ENCODE measurements at regions not wholly inside any gene's neighbourhood (a gene's known extent, or its start where the extent isn't known, plus 50 kb on each side); places are given as distances from the start of the nearest gene placed in this dataset.

DNA sequence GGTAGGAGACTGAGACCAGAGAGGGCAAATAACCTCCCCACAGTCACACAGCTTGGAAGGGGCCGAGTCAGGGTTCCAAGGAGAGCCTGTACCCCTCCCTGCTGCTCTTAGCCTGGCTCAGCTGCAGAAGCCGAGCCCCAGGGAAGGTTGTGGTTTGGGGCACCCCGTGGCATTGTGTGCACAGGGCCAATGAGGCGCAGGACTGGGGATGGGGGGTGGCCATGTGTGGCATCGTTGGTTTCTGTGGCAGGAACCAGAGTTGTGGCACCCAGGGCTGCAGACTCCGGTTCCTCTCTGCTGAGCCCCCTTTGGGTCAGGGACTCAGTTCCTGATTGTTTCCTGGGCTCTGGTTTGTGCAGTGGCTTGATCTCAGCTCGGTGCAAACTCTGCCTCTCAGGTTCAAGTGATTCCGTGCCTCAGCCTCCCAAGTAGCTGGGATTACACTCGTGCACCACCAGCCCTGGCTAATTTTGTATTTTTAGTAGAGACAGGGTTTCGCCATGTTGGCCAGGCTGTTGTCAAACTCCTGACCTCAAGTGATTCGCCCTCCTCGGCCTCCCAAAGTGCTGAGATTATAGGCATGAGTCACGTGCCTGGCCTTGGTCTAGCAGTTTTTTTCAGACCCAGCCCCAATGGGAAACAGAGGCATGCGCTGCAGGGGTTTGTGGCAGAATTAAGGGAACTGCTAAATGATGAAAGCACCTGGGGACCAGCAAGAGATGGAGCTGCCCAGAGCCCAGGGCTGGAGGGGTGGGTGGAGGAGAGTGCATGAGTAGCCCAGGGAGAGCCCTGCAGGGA, 221.0 kb upstream of the SULF2 start:
- TF ChIP-seq TEAD4 (IDR thresholded peaks at IDR 0.05) (no peak), YY1 (IDR thresholded peaks at IDR 0.05; ENCODE audit: low read depth) (no peak), CREB1 (IDR thresholded peaks at IDR 0.05; ENCODE audit: low read depth) (no peak), ZBTB7A (IDR thresholded peaks at IDR 0.05; ENCODE audit: low read depth) (no peak), CEBPB (IDR thresholded peaks at IDR 0.05) (no peak), EP300 (IDR thresholded peaks at IDR 0.05; ENCODE audit: borderline replicate concordance) (no peak)
- TF ChIP-seq, protein P1, sequence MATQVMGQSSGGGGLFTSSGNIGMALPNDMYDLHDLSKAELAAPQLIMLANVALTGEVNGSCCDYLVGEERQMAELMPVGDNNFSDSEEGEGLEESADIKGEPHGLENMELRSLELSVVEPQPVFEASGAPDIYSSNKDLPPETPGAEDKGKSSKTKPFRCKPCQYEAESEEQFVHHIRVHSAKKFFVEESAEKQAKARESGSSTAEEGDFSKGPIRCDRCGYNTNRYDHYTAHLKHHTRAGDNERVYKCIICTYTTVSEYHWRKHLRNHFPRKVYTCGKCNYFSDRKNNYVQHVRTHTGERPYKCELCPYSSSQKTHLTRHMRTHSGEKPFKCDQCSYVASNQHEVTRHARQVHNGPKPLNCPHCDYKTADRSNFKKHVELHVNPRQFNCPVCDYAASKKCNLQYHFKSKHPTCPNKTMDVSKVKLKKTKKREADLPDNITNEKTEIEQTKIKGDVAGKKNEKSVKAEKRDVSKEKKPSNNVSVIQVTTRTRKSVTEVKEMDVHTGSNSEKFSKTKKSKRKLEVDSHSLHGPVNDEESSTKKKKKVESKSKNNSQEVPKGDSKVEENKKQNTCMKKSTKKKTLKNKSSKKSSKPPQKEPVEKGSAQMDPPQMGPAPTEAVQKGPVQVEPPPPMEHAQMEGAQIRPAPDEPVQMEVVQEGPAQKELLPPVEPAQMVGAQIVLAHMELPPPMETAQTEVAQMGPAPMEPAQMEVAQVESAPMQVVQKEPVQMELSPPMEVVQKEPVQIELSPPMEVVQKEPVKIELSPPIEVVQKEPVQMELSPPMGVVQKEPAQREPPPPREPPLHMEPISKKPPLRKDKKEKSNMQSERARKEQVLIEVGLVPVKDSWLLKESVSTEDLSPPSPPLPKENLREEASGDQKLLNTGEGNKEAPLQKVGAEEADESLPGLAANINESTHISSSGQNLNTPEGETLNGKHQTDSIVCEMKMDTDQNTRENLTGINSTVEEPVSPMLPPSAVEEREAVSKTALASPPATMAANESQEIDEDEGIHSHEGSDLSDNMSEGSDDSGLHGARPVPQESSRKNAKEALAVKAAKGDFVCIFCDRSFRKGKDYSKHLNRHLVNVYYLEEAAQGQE (IDR thresholded peaks at IDR 0.05; ENCODE audit: low read depth), result no peak
- TF ChIP-seq, protein P2, sequence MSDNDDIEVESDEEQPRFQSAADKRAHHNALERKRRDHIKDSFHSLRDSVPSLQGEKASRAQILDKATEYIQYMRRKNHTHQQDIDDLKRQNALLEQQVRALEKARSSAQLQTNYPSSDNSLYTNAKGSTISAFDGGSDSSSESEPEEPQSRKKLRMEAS (IDR thresholded peaks at IDR 0.05), result no peak

DNA sequence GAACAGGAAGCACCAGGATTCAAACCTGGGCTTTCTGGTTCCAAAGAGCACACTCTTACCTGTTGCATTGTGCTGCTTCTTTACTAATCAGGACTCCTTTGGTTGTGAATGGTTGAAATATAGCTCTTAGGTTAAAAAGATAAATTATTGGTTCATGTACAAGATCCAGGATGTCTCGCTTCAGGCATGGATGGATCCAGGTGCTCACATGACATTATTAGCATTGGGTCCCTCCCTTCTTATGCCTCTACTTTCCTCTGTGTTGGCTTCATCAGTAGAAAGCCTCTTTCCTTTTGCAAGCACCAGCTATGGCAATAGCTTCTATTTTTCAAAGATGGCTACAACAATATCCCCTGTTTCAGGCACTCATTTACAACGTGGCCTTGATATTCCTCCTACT, 217.7 kb upstream of the SULF2 start:
- TF ChIP-seq EP300 (IDR thresholded peaks at IDR 0.05; ENCODE audit: borderline replicate concordance) (no peak), CEBPB (IDR thresholded peaks at IDR 0.05) (no peak), ZBTB7A (IDR thresholded peaks at IDR 0.05; ENCODE audit: low read depth) (no peak), FOXM1 (IDR thresholded peaks at IDR 0.05; ENCODE audit: borderline replicate concordance, low read depth) (no peak), EGR1 (IDR thresholded peaks at IDR 0.05) (no peak), NFIC (IDR thresholded peaks at IDR 0.05) (no peak)
- TF ChIP-seq, protein P2 (IDR thresholded peaks at IDR 0.05), result no peak

DNA sequence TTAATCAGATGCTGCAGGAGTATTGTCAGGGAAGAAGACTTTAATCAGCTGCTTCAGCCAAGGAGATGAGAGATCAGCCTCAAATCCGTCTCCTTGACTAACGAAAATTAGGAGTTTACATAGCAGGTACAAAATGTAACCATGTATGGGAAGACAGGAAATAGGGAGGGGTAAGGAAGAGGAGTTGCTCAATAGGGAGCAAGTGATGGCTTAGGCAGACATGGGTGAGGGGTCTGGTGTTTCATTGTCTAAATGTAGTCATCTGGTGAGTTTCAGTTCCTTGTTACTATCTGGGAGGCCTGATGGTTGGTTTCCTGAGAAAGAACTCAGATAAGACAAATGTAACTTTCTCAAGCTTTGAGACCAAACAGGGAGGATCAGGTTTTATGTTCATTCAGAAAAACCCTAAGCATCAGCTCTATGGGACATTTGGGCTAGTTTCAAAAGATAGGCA, 217.3 kb upstream of the SULF2 start:
- TF ChIP-seq YY1 (IDR thresholded peaks at IDR 0.05; ENCODE audit: low read depth) (no peak), FOXM1 (IDR thresholded peaks at IDR 0.05; ENCODE audit: borderline replicate concordance, low read depth) (no peak), TCF12 (IDR thresholded peaks at IDR 0.05; ENCODE audit: low read depth) (no peak), TAF1 (IDR thresholded peaks at IDR 0.05; ENCODE audit: low read depth) (no peak), EP300 (IDR thresholded peaks at IDR 0.05; ENCODE audit: borderline replicate concordance) (no peak), EGR1 (IDR thresholded peaks at IDR 0.05) (no peak), CREB1 (IDR thresholded peaks at IDR 0.05; ENCODE audit: low read depth) (no peak), TEAD4 (IDR thresholded peaks at IDR 0.05) (no peak), NFIC (IDR thresholded peaks at IDR 0.05) (no peak)
- TF ChIP-seq, protein P3, sequence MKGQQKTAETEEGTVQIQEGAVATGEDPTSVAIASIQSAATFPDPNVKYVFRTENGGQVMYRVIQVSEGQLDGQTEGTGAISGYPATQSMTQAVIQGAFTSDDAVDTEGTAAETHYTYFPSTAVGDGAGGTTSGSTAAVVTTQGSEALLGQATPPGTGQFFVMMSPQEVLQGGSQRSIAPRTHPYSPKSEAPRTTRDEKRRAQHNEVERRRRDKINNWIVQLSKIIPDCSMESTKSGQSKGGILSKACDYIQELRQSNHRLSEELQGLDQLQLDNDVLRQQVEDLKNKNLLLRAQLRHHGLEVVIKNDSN (IDR thresholded peaks at IDR 0.05), result no peak
- TF ChIP-seq, protein P2 (IDR thresholded peaks at IDR 0.05), result no peak

DNA sequence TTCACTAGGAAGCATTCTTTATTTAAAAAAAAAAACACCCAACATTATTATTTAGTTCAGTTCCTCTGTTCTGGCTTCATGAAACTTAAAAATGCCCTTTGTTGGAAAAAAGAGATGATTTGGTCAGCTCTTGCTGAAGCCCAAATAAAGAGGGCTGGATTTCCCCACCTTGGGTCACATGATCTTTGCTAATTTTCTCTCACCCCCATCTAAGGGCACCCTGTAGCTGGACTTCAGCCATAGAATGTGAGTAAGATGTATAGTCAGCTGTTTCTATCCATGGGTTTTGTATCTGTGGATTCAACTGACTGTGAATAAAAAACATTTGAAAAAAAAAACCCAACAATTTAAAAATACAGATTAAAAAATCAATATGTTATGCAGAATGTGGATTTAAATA, 213.9 kb upstream of the SULF2 start:
- TF ChIP-seq, protein P2 (IDR thresholded peaks at IDR 0.05), result no peak
- TF ChIP-seq RAD21 (IDR thresholded peaks at IDR 0.05; ENCODE audit: low read depth), result no peak
- TF ChIP-seq TEAD4 (IDR thresholded peaks at IDR 0.05), result no peak
- no peak for TF ChIP-seq EGR1 (IDR thresholded peaks at IDR 0.05)
- no peak for TF ChIP-seq CREB1 (IDR thresholded peaks at IDR 0.05; ENCODE audit: low read depth)
- TF ChIP-seq EP300 (IDR thresholded peaks at IDR 0.05; ENCODE audit: borderline replicate concordance), result no peak
- TF ChIP-seq, protein P1 (IDR thresholded peaks at IDR 0.05; ENCODE audit: low read depth), result no peak

DNA sequence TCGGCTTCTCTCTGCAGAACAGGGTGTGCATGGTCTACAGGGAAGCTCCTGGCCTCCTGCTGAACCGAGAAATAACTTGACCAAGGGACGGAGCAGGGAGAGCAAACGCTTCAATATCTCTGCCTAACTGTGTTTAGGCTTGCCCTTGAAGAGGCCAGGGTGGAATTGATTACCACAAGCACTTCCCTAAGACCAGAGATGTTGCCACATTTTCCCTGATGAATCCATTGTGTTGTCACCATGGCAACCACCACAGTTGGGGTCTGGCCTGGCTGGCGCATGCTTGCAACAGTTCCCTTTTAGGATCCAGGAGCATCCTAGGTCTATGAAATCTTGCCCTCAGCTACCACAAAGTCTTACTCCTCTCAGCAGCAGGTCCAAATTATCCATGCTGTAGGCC, 213.5 kb upstream of the SULF2 start:
- TF ChIP-seq TAF1 (IDR thresholded peaks at IDR 0.05; ENCODE audit: low read depth) (no peak), NFIC (IDR thresholded peaks at IDR 0.05) (no peak), CREB1 (IDR thresholded peaks at IDR 0.05; ENCODE audit: low read depth) (no peak), YY1 (IDR thresholded peaks at IDR 0.05; ENCODE audit: low read depth) (no peak), TCF12 (IDR thresholded peaks at IDR 0.05; ENCODE audit: low read depth) (no peak), EGR1 (IDR thresholded peaks at IDR 0.05) (no peak), ZBTB7A (IDR thresholded peaks at IDR 0.05; ENCODE audit: low read depth) (no peak), FOXM1 (IDR thresholded peaks at IDR 0.05; ENCODE audit: borderline replicate concordance, low read depth) (no peak), EP300 (IDR thresholded peaks at IDR 0.05; ENCODE audit: borderline replicate concordance) (no peak), RAD21 (IDR thresholded peaks at IDR 0.05; ENCODE audit: low read depth) (no peak), TEAD4 (IDR thresholded peaks at IDR 0.05) (no peak), CEBPB (IDR thresholded peaks at IDR 0.05) (no peak)
- TF ChIP-seq, protein P2 (IDR thresholded peaks at IDR 0.05), result no peak
- TF ChIP-seq, protein P1 (IDR thresholded peaks at IDR 0.05; ENCODE audit: low read depth), result no peak
- TF ChIP-seq, protein P3 (IDR thresholded peaks at IDR 0.05), result no peak

All from Ishikawa (cell line).